ENCODE measurements at regions not wholly inside any gene's neighbourhood (a gene's known extent, or its start where the extent isn't known, plus 50 kb on each side); places are given as distances from the start of the nearest gene placed in this dataset.
"Not testable (repeated sequence)": the region's sequence is repeated elsewhere in the genome, so short reads cannot be mapped to it uniquely, and the experiment has no call there.

DNA sequence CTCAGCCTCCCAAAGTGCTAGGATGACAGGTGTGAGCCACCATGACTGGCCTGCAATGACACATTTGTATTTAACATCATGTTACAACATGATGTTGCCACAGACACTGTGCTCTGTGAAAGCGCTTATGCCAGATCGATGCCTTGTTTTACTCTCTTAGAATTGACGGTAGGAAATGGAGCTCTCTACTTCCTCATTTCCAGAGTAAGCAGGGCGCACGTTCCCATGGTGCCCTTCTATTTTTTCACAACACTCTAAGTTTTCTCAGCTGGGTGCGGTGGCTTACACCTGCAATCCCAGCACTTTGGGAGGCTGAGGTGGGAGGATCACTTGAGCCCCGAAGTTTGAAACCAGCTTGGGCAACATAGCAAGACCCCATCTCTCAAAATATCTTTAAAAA, 60.7 kb upstream of the DHRSX start:
- DNase-seq: no peak

- DNase-seq: no peak
These were observed 58.3 kb upstream of the DHRSX start for GRCh38 chrX:2559124-2559523.

GRCh38 chrX:2554891-2555290, 54.1 kb upstream of the DHRSX start:
- no peak for DNase-seq

DNA sequence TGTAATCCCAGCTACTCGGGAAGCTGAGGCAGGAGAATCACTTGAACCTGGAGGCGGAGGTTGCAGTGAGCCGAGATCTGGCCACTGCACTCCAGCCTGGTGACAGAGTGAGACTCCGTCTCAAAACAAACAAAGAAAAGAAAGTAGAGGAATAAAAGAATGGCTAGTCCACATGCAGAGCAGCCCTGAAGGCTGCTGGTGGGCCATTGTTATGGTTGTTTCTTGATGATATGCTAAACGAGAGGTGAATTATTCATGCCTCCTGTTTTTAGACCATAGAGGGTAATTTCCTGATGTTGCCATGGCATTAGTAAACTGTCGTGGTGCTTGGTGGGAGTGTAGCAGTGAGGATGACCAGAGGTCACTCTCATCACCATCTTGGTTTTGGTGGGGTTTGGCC, 53.3 kb upstream of the DHRSX start:
- DNase-seq: not testable (repeated sequence)

DNA sequence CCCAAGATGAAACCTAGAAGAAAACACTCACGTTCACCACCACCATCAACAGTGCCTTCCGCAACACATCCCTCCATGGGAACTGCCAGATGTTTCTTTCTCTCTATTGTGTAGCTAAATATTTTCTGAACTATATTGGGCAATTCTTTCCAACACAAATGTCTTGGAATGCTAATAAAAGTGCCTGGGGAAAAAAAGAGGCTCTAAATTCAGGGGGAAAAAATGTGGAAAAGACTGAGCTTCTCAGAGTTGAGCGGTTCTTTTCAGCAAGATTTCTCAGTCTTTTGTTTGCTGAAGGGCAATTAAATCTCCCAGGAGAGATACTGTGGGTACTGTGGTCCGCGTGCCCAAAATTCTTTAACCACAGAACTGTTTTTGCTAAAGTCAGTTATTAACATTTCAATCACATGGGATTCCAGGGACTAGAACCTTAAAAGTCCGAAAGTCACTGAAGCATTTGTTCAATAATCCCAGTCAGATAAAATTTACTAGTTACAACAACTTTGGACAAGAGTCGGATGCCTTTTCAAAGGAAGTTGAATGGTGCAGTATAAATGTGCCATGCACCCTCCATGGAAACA, 51.9 kb upstream of the DHRSX start:
- DNase-seq: no peak

DNA sequence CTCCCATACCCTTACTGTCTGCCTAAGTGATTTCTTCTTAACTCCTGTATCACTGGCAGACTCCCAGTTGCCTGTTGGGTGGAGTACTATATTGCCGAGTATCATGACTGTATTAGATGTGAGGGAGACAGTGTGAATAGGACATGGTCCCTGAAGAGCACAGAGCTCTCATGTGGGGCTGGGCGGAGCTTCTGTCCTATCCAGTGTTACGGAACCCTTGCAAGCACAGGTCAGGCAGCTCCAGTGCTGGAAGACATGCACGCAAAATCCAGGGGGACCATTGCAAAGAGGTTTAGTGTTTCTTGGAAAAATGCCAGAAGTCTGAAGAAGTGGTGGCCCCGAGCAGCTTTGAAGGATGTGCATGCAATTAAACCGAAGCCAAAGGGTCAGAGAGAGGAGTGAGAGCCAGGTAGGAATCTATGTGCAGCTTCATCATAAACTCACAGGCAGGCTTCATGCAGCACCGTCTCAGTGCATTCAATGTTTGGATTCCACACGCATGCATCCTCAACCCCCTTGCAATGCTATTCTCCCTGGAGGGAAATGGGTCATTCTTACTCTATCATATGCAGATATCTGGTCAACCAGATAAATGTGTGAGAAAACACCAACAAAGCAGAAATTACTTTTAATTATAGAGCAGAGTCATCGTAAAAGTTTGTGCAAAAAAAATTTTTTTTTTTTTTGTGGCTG, 49.7 kb upstream of the DHRSX start:
- no peak for DNase-seq
